Esophagus muscularis mucosa (tissue), 4 donors: ENCODE measurements at regions not wholly inside any gene's neighbourhood (a gene's known extent, or its start where the extent isn't known, plus 50 kb on each side); places are given as distances from the start of the nearest gene placed in this dataset.
"Not testable (repeated sequence)": the region's sequence is repeated elsewhere in the genome, so short reads cannot be mapped to it uniquely, and the experiment has no call there.

ENCODE experiments used
- DNase-seq: peaks from one replicate; pipeline ENCODE4 v3.0.0-alpha.2; 2017; ENCODE audit errors: extremely low spot score
- H3K27ac ChIP-seq, 4 donors: fragments of 200-600 bp; sonication (generic); replicated peaks in 1 of 4; 1 replicate in 3 of 4; 2 replicates in 1 of 4; pipeline ENCODE4 v1.5.1; 2016 to 2019; ENCODE audit warnings: mild to moderate bottlenecking in 1 of 4
- H3K27me3 ChIP-seq, 4 donors: fragments of 200-600 bp; sonication (generic); one replicate each; pipeline versions ENCODE4 v1.5.1 to v1.6.0; 2016 to 2019
- H3K36me3 ChIP-seq, 4 donors: fragments of 200-600 bp; sonication (generic); one replicate each; pipeline ENCODE4 v1.5.1; 2016 to 2019
- H3K4me1 ChIP-seq, 4 donors: fragments of 200-600 bp; sonication (generic); one replicate each; pipeline ENCODE4 v1.5.1; 2016 to 2019
- H3K4me3 ChIP-seq, 4 donors: fragments of 200-600 bp; sonication (generic); 1 replicate in 2 of 4; 2 replicates in 2 of 4; pipeline ENCODE4 v1.5.1; 2016 to 2019; ENCODE audit warnings: mild to moderate bottlenecking in 4 of 4, moderate library complexity in 1 of 4
- H3K9me3 ChIP-seq, 4 donors: fragments of 200-600 bp; sonication (generic); 1 replicate in 3 of 4; 2 replicates in 1 of 4; pipeline ENCODE4 v1.5.1; 2016 to 2019
- CTCF ChIP-seq, 3 experiments: fragments of 200-600 bp in 2 of 3; fragments of 450-650 bp in 1 of 3; sonication (generic) in 2 of 3; IDR thresholded peaks; one replicate each; pipeline ENCODE4 v1.5.1; 2017 to 2019; ENCODE audit warnings: antibody characterized with exemption in 3 of 3, mild to moderate bottlenecking in 2 of 3, moderate library complexity in 1 of 3
- EP300 ChIP-seq: sonication (generic); formaldehyde crosslinking; IDR thresholded peaks from one replicate; pipeline ENCODE4 v1.6.1; 2017; ENCODE audit warnings: antibody characterized with exemption
- POLR2A ChIP-seq: fragments of 450-650 bp; IDR thresholded peaks from one replicate; pipeline ENCODE4 v1.6.1; 2017; ENCODE audit warnings: antibody characterized with exemption, moderate library complexity, mild to moderate bottlenecking, low read depth
- POLR2AphosphoS5 ChIP-seq, 2 donors: sonication (generic); formaldehyde crosslinking; IDR thresholded peaks; one replicate each; pipeline ENCODE4 v1.6.1; 2017; ENCODE audit warnings: antibody characterized with exemption in 2 of 2
- WGBS: methylation state at CpG from one replicate; pipeline ENCODE4 v1.1.5; 2018; 5-methylcytosine and 5-hydroxymethylcytosine counted together
- intact Hi-C: fragments of 100-400 bp; cut with DNase I; formaldehyde crosslinking; loops from one replicate; pipeline ENCODE4 v1.15.1; 2023

GRCh38 chr13:100789025-100789424, 114.4 kb upstream of the TMTC4 start:
- Histone ChIP-seq H3K4me3 (no peak overlapping the region), H3K27ac (no peak overlapping the region), H3K36me3 (no peaks in the 10 kb centered on the region), H3K27me3 (no peaks in the 10 kb centered on the region), H3K4me1 (no peaks in the 10 kb centered on the region), H3K9me3 (peaks cover 0 to 24% (median 0%) of the 10 kb centered on the region in 4 donors)
- TF ChIP-seq CTCF (IDR thresholded peaks at IDR 0.05) (no peak), POLR2AphosphoS5 (IDR thresholded peaks at IDR 0.05) (no peak), EP300 (no peak), POLR2A (no peak)
- no peak for DNase-seq
- 79% methylated on average over 1 of the region's 1 CpG for WGBS
- intact Hi-C loops = no loop called here

DNA sequence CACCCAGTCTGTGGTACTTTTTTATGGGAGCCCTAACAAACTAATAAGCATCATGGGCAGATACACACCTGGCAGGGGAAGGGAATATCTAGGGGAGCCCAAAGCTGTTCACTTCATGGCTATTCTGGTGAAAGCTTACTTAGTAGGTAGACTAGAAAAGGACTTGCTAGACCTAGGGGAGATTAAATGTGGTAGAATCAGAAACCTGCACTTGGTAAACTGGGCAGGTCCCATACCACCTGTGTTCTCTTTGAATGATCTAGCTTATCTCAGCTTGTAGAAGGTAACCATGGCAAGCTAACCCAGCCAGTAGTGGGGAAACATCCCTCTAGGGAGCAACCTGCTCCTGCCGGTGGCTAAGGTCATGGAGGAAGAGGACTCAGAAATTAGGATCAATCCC, 113.9 kb upstream of the TMTC4 start:
- no peak for DNase-seq

DNA sequence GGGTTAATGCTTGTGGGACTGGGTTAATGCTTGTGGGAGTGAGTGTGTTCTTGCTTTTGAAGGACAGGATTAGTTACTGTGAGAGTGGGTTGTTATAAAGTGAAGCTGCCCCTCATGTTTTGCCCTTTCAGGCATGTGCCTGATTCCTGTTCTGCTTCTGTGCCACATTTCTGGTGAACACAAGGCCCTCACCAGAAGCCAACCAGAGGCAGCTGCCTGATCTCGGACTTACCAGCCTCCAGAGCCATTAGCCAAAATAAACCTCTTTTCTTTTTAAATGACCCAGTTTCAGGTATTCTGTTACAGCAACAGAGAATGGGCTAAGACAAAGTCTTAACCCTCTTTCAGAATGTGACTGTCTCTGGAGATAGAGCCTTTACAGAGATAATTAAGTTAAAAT, 113.3 kb upstream of the TMTC4 start:
- DNase-seq = no peak
- WGBS = 86% methylated on average over 1 of the region's 1 CpG
- no peak overlapping the region for H3K27ac ChIP-seq
- no peaks in the 10 kb centered on the region for H3K36me3 ChIP-seq
- H3K27me3 ChIP-seq = no peaks in the 10 kb centered on the region
- no peak for TF ChIP-seq POLR2AphosphoS5 (IDR thresholded peaks at IDR 0.05)
- TF ChIP-seq CTCF (IDR thresholded peaks at IDR 0.05) = no peak
- TF ChIP-seq EP300 = no peak
- TF ChIP-seq POLR2A = no peak
- H3K4me3 ChIP-seq = no peak overlapping the region
- no peaks in the 10 kb centered on the region for H3K4me1 ChIP-seq
- H3K9me3 ChIP-seq = peaks cover 0 to 20% (median 0%) of the 10 kb centered on the region in 4 donors
- intact Hi-C loops = no loop called here

More for the DNA sequence above, 113.9 kb upstream of the TMTC4 start:
- Histone ChIP-seq H3K4me1 (no peaks in the 10 kb centered on the region), H3K9me3 (peaks cover 0 to 24% (median 0%) of the 10 kb centered on the region in 4 donors), H3K27ac (no peak overlapping the region), H3K4me3 (no peak overlapping the region), H3K27me3 (no peaks in the 10 kb centered on the region), H3K36me3 (no peaks in the 10 kb centered on the region)
- TF ChIP-seq POLR2A (no peak), EP300 (no peak), CTCF (IDR thresholded peaks at IDR 0.05) (no peak), POLR2AphosphoS5 (IDR thresholded peaks at IDR 0.05) (no peak)
- intact Hi-C loops = no loop called here
- WGBS = 82% methylated on average over 1 of the region's 1 CpG

DNA sequence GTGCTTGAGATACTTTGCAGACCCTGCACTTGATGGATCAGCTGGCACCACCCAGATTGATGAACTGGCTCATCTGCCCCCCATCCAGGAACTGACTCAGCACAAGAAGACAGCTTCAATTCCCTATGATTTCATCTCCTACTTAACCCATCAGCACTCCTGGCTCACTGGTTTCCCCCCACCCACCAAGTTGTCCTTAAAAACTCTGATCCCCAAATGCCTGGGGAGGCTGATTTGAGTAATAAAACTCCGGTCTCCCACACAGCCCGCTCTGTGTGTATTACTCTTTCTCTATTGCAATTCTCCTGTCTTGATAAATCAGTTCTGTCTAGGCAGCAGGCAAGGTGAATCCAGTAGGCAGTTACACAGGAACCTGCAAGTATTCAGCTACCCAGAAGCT, 102.1 kb upstream of the TMTC4 start:
- H3K27me3 ChIP-seq, DNase-seq, H3K36me3 ChIP-seq, intact Hi-C loops, H3K27ac ChIP-seq, H3K4me3 ChIP-seq, H3K4me1 ChIP-seq, H3K9me3 ChIP-seq: not testable (repeated sequence)
- 87% methylated on average over 2 of the region's 2 CpGs for WGBS

DNA sequence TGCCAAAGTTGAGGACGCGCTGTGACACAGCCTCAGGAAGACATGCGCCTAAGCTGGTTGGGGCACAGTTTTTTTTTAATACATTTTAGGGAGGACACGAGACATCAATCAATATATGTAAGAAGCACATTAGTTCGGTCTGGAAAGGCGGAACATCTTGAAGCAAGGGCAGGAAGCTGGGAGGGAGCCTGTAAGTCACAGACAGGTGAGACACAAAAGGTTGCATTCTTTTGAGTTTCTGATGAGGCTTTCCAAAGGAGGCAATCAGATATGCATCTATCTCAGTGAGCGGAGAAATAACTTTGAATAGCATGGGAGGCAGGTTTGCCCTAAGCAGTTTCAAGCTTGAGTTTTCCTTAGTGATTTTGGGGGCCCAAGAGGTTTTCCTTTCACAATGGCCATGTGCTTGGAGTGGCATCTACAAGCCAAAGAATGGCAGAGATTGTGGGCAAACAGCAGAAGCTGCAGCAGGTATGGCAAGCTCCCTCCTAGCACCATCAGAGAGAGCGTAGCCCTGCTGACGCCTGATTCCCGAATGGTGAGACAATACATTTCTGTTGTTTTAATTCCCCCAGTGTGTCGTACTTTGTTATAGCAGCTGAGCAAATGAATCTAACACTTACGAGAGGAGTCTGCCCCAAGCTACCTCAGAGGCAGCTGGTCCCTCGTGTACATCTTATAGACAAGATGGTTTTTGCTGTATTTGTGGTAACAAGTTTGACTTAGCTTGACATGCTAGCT, 99.5 kb upstream of the TMTC4 start:
- DNase-seq = peak; percentile 77
- Histone ChIP-seq H3K27ac (no peak overlapping the region), H3K4me3 (no peak overlapping the region), H3K4me1 (no peaks in the 10 kb centered on the region), H3K9me3 (peaks cover 0 to 5% (median 0%) of the 10 kb centered on the region in 4 donors), H3K36me3 (no peaks in the 10 kb centered on the region), H3K27me3 (no peaks in the 10 kb centered on the region)
- 83% methylated on average over 13 of the region's 13 CpGs for WGBS
- TF ChIP-seq POLR2AphosphoS5 (IDR thresholded peaks at IDR 0.05) (no peak), CTCF (IDR thresholded peaks at IDR 0.05) (no peak), EP300 (no peak), POLR2A (no peak)
- intact Hi-C loops = no loop called here
